Thoracic aorta (tissue), 2 donors: ENCODE measurements at regions not wholly inside any gene's neighbourhood (a gene's known extent, or its start where the extent isn't known, plus 50 kb on each side); places are given as distances from the start of the nearest gene placed in this dataset.

ENCODE experiments used
- ATAC-seq: fragments of 150-250 bp; one replicate; pipeline ENCODE4 v1.8.0; 2017; ENCODE audit warnings: low read depth; ENCODE audit not compliant: insufficient number of reproducible peaks, low FRiP score
- DNase-seq: peaks from one replicate; pipeline ENCODE4 v3.0.0-alpha.2; 2020; ENCODE audit warnings: low spot score
- H3K27ac ChIP-seq, 2 donors: fragments of 200-600 bp; sonication (generic); 1 replicate in 1 of 2; 2 replicates in 1 of 2; pipeline ENCODE4 v1.5.1; 2016; ENCODE audit warnings: mild to moderate bottlenecking in 2 of 2, moderate library complexity in 2 of 2
- H3K27me3 ChIP-seq: fragments of 200-600 bp; sonication (generic); replicated peaks from 2 replicates; pipeline ENCODE4 v1.6.0; 2016; ENCODE audit warnings: mild to moderate bottlenecking; ENCODE audit not compliant: insufficient read depth
- H3K36me3 ChIP-seq: fragments of 200-600 bp; sonication (generic); one replicate; pipeline ENCODE4 v1.5.1; 2016
- H3K4me1 ChIP-seq, 2 donors: fragments of 200-600 bp; sonication (generic); 1 replicate in 1 of 2; 2 replicates in 1 of 2; pipeline versions ENCODE4 v1.5.1 to v1.6.0; 2016; ENCODE audit warnings: low read depth in 2 of 2, mild to moderate bottlenecking in 1 of 2; ENCODE audit not compliant: control insufficient read depth in 1 of 2
- H3K4me3 ChIP-seq: fragments of 200-600 bp; sonication (generic); 2 replicates; pipeline ENCODE4 v1.5.1; 2016; ENCODE audit warnings: mild to moderate bottlenecking
- H3K9me3 ChIP-seq: fragments of 200-600 bp; sonication (generic); 2 replicates; pipeline ENCODE4 v1.5.1; 2016
- CTCF ChIP-seq: fragments of 200-600 bp; sonication (generic); IDR thresholded peaks from one replicate; pipeline ENCODE4 v1.5.1; 2019; ENCODE audit warnings: antibody characterized with exemption

DNA sequence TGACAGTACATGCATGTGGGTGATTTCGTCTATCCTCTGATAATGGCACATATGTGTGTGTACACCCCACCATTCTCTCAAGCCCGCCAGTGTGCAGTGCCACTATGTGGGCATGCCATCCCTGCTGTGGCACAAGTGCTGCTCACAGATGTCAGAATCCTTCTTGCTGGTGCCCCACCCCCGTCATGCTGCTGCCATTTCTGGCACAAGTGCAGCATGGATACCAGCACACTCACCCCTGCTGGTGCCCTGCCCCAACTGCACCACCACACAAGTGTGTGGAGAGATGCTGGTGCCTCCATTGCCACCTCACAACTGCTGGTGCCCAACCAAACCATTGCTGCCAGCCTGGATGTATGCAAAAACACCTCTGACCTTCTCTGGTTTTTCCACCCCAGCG, 1133.8 kb downstream of the TECRL start:
- H3K36me3 ChIP-seq, result no peaks in the 10 kb centered on the region
- ATAC-seq (no peak), DNase-seq (no peak)
- no peak for TF ChIP-seq CTCF
- H3K4me1 ChIP-seq, result no peaks in the 10 kb centered on the region
- no peak overlapping the region for H3K27ac ChIP-seq
- no peak overlapping the region for H3K4me3 ChIP-seq
- peaks cover 4% of the 10 kb centered on the region for H3K9me3 ChIP-seq
- H3K27me3 ChIP-seq, result no peaks in the 10 kb centered on the region

- ATAC-seq (no peak), DNase-seq (no peak)
- TF ChIP-seq CTCF, result no peak
- Histone ChIP-seq H3K27me3 (no peaks in the 10 kb centered on the region), H3K4me3 (no peak overlapping the region), H3K9me3 (peaks cover 4% of the 10 kb centered on the region), H3K4me1 (no peaks in the 10 kb centered on the region), H3K27ac (no peak overlapping the region), H3K36me3 (no peaks in the 10 kb centered on the region)
These were observed 1140.1 kb downstream of the TECRL start for GRCh38 chr4:63269156-63269555.

DNA sequence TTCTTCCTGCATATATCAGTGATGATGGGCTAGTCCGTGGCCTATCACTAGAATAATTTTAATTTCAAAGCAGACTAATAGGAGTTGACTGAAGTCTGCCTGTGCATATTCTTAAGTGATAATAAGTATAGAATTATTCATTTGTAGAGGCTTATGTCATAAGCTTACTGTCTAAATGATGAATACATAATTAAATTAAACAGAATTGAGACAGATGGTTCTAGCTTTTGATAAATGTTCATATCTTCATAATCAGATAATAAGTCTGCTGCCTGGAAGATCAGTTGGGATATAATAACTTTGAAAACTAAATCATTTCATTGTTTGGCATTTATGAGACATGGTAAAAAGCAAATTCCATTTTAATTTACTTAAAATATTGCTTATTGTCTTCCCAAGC, 1175.6 kb downstream of the TECRL start:
- ATAC-seq, result no peak
- DNase-seq, result no peak
- Histone ChIP-seq H3K9me3 (no peaks in the 10 kb centered on the region), H3K4me1 (no peaks in the 10 kb centered on the region), H3K36me3 (no peaks in the 10 kb centered on the region), H3K4me3 (no peak overlapping the region), H3K27ac (no peak overlapping the region), H3K27me3 (no peaks in the 10 kb centered on the region)
- TF ChIP-seq CTCF, result no peak

- TF ChIP-seq CTCF, result no peak
These were observed 1177.2 kb downstream of the TECRL start for GRCh38 chr4:63232058-63232457.

DNA sequence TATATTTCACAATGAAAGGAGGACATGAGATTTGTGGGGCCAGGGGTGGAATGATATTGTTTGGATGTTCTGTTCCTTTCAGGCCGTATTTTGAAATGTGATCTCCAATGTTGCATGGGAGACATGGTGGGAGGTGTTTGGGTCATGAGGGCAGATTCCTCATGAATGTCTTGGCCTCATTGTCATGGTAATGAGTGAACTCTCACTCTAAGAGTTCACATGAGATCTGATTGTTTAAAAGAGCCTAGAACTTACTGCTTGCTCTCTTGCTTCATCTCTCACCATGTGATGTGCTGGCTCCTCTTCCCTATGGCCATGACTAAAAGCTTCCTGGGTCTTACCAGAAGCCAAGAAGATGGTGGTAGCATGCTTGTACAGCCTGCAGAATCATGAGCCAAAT, 1183.0 kb downstream of the TECRL start:
- no peaks in the 10 kb centered on the region for H3K9me3 ChIP-seq
- H3K36me3 ChIP-seq, result no peaks in the 10 kb centered on the region
- no peak for TF ChIP-seq CTCF
- H3K4me1 ChIP-seq, result no peaks in the 10 kb centered on the region
- H3K27me3 ChIP-seq, result no peaks in the 10 kb centered on the region
- no peak overlapping the region for H3K4me3 ChIP-seq
- DNase-seq, result no peak
- no peak for ATAC-seq
- H3K27ac ChIP-seq, result no peak overlapping the region

More at GRCh38 chr4:63232058-63232457, 1177.2 kb downstream of the TECRL start:
- Histone ChIP-seq H3K9me3 (no peaks in the 10 kb centered on the region), H3K27ac (no peak overlapping the region), H3K36me3 (no peaks in the 10 kb centered on the region), H3K27me3 (no peaks in the 10 kb centered on the region), H3K4me1 (no peaks in the 10 kb centered on the region), H3K4me3 (no peak overlapping the region)
- no peak for DNase-seq
- no peak for ATAC-seq
